ENCODE measurements at regions not wholly inside any gene's neighbourhood (a gene's known extent, or its start where the extent isn't known, plus 50 kb on each side); places are given as distances from the start of the nearest gene placed in this dataset.

DNA sequence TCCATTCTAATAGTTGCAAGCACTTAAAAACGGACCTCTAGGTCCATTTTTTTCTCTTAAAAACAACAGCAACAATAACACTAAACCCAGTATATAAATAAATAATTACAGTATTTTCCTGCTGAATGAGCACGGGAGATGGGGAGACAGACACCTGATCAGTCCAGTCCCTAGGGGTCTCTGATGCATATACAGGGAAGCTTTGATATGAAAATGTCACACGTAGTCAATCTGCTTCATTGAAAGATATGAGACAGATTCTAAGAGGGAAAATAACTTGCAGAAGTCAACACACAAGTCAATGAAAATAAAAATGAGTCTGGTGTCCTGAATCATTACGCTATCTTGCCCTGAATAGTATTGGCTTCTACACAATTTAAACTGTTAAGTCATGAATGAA lies 523.3 kb upstream of the SLC8A1 start:
- TF ChIP-seq, protein P1, sequence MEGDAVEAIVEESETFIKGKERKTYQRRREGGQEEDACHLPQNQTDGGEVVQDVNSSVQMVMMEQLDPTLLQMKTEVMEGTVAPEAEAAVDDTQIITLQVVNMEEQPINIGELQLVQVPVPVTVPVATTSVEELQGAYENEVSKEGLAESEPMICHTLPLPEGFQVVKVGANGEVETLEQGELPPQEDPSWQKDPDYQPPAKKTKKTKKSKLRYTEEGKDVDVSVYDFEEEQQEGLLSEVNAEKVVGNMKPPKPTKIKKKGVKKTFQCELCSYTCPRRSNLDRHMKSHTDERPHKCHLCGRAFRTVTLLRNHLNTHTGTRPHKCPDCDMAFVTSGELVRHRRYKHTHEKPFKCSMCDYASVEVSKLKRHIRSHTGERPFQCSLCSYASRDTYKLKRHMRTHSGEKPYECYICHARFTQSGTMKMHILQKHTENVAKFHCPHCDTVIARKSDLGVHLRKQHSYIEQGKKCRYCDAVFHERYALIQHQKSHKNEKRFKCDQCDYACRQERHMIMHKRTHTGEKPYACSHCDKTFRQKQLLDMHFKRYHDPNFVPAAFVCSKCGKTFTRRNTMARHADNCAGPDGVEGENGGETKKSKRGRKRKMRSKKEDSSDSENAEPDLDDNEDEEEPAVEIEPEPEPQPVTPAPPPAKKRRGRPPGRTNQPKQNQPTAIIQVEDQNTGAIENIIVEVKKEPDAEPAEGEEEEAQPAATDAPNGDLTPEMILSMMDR (IDR thresholded peaks at IDR 0.05; ENCODE audit: insufficient read depth in 1 of 2, low read depth in 1 of 2, low read length in 1 of 2, severe bottlenecking in 1 of 2, unreplicated experiment in 1 of 2), result no peak
- BruUV-seq (replicated peaks), result no TSS peak

DNA sequence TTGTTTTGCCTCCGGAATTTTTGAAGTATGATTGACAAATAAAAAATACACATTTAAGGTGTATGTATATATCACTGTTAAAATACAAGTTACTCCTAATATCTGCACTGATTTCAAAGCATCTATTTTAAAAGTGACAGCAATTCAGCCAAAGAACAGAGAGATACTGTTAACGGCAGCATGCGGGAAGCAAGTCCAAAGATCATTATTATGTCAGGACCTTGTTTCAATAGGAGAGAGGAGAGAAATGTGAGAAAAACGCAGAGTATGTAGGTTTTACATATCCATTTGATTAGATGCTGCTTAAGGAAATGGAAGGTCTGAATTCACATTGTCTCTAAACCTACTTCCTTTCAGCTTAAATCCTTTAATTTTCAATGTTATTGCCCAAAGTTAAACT lies 545.5 kb upstream of the SLC8A1 start:
- ChIA-PET CTCF (no interaction called here), POLR2A (no interaction called here)
- Histone ChIP-seq H3K4me1 (no peaks in the 10 kb centered on the region), H3K9me3 (no peaks in the 10 kb centered on the region), H3K4me3 (ENCODE audit: low read depth, low read length) (no peak overlapping the region), H3K36me3 (ENCODE audit: control insufficient read depth, insufficient read depth, low read length) (no peaks in the 10 kb centered on the region), H3K27me3 (replicated peaks; ENCODE audit: control insufficient read depth, insufficient read depth, low read length) (no peaks in the 10 kb centered on the region)
- H3K4me3 Mint-ChIP-seq (ENCODE audit: unreplicated experiment), result no peak overlapping the region
- no peak overlapping the region for H3K27ac Mint-ChIP-seq (ENCODE audit: unreplicated experiment)
- no TSS peak for BruUV-seq (replicated peaks)
- H3K4me1 Mint-ChIP-seq (ENCODE audit: low read depth, unreplicated experiment), result no peaks in the 10 kb centered on the region
- H3K9me3 Mint-ChIP-seq (ENCODE audit: unreplicated experiment), result no peaks in the 10 kb centered on the region
- H3K36me3 Mint-ChIP-seq (ENCODE audit: insufficient read depth, unreplicated experiment), result no peaks in the 10 kb centered on the region
- DNase-seq, result no peak
- H3K27me3 Mint-ChIP-seq (ENCODE audit: insufficient read depth, unreplicated experiment), result peaks cover 12% of the 10 kb centered on the region
- TF ChIP-seq, protein P1 (IDR thresholded peaks at IDR 0.05; ENCODE audit: insufficient read depth in 1 of 2, low read depth in 1 of 2, low read length in 1 of 2, severe bottlenecking in 1 of 2, unreplicated experiment in 1 of 2), result no peak
- intact Hi-C loops (cut with micrococcal nuclease; ENCODE audit: unreplicated experiment), result no loop called here

More for the DNA sequence above, 523.3 kb upstream of the SLC8A1 start:
- intact Hi-C loops (cut with micrococcal nuclease; ENCODE audit: unreplicated experiment), result no loop called here
- H3K4me3 ChIP-seq (ENCODE audit: low read depth, low read length), result no peak overlapping the region
- no peaks in the 10 kb centered on the region for H3K4me1 ChIP-seq
- Mint-ChIP-seq H3K4me1 (ENCODE audit: low read depth, unreplicated experiment) (no peaks in the 10 kb centered on the region), H3K36me3 (ENCODE audit: insufficient read depth, unreplicated experiment) (no peaks in the 10 kb centered on the region), H3K27me3 (ENCODE audit: insufficient read depth, unreplicated experiment) (no peaks in the 10 kb centered on the region), H3K27ac (ENCODE audit: unreplicated experiment) (no peak overlapping the region), H3K4me3 (ENCODE audit: unreplicated experiment) (no peak overlapping the region), H3K9me3 (ENCODE audit: unreplicated experiment) (no peaks in the 10 kb centered on the region)
- 0 out of 2 replicates have a peak, but pooled peaks cover 4% of the 10 kb centered on the region for H3K9me3 ChIP-seq
- no peaks in the 10 kb centered on the region for H3K27me3 ChIP-seq (replicated peaks; ENCODE audit: control insufficient read depth, insufficient read depth, low read length)
- ChIA-PET POLR2A (no interaction called here), CTCF (no interaction called here)
- no peaks in the 10 kb centered on the region for H3K36me3 ChIP-seq (ENCODE audit: control insufficient read depth, insufficient read depth, low read length)
- DNase-seq, result no peak

DNA sequence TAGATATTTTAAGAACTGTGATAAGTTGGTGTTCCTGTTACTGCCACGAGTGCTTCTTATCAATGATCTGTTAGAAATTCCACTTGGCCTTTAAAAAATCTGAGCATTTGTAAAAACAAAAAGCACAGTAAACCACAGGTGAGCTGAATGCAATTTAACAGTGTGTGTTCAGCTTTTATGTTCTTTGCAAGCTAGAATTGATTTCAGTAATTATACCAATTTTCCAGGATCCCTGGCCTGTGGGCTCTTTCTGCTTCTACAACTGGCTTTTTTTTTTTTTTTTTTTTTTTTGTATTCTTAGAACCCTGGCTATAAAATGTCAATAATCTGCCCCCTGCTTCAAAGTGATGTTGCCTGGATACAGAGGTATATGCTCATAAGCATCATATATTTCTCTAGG lies 548.5 kb upstream of the SLC8A1 start:
- TF ChIP-seq, protein P1 (IDR thresholded peaks at IDR 0.05; ENCODE audit: insufficient read depth in 1 of 2, low read depth in 1 of 2, low read length in 1 of 2, severe bottlenecking in 1 of 2, unreplicated experiment in 1 of 2), result no peak

More for the DNA sequence above, 548.5 kb upstream of the SLC8A1 start:
- POLR2A ChIA-PET, result no interaction called here
- no peaks in the 10 kb centered on the region for H3K4me1 ChIP-seq
- no peaks in the 10 kb centered on the region for H3K4me1 Mint-ChIP-seq (ENCODE audit: low read depth, unreplicated experiment)
- H3K4me3 ChIP-seq (ENCODE audit: low read depth, low read length), result no peak overlapping the region
- H3K4me3 Mint-ChIP-seq (ENCODE audit: unreplicated experiment), result no peak overlapping the region
- no peaks in the 10 kb centered on the region for H3K9me3 ChIP-seq
- no peaks in the 10 kb centered on the region for H3K27me3 ChIP-seq (replicated peaks; ENCODE audit: control insufficient read depth, insufficient read depth, low read length)
- no peaks in the 10 kb centered on the region for H3K36me3 ChIP-seq (ENCODE audit: control insufficient read depth, insufficient read depth, low read length)
- no TSS peak for BruUV-seq (replicated peaks)
- intact Hi-C loops (cut with micrococcal nuclease; ENCODE audit: unreplicated experiment), result no loop called here
- H3K9me3 Mint-ChIP-seq (ENCODE audit: unreplicated experiment), result no peaks in the 10 kb centered on the region
- H3K36me3 Mint-ChIP-seq (ENCODE audit: insufficient read depth, unreplicated experiment), result no peaks in the 10 kb centered on the region
- CTCF ChIA-PET, result no interaction called here
- peaks cover 12% of the 10 kb centered on the region for H3K27me3 Mint-ChIP-seq (ENCODE audit: insufficient read depth, unreplicated experiment)
- H3K27ac Mint-ChIP-seq (ENCODE audit: unreplicated experiment), result no peak overlapping the region
- no peak for DNase-seq
